ENCODE measurements at regions not wholly inside any gene's neighbourhood (a gene's known extent, or its start where the extent isn't known, plus 50 kb on each side); places are given as distances from the start of the nearest gene placed in this dataset.

GRCh38 chr6:138631566-138631965, 132.3 kb upstream of the NHSL1 start:
- no peaks in the 10 kb centered on the region for H3K4me1 ChIP-seq (ENCODE audit: insufficient read depth, low read length)
- H2BK5ac ChIP-seq (ENCODE audit: insufficient read length, low read length), result no peak overlapping the region
- H3K9ac ChIP-seq (ENCODE audit: extremely low read depth, insufficient read length, low read length), result no peak overlapping the region
- no peaks in the 10 kb centered on the region for H3K27me3 ChIP-seq (ENCODE audit: insufficient read depth, low read length)
- no peak overlapping the region for H3K18ac ChIP-seq (ENCODE audit: insufficient read length, low read depth, low read length)
- H3K23ac ChIP-seq (ENCODE audit: insufficient read length, low read depth, low read length), result no peak overlapping the region
- no peaks in the 10 kb centered on the region for H3K27me3 Mint-ChIP-seq (ENCODE audit: low read depth)
- no peak overlapping the region for H4K5ac ChIP-seq (ENCODE audit: insufficient read length, low read depth, low read length)
- no peaks in the 10 kb centered on the region for H3K9me3 Mint-ChIP-seq
- H3K23me2 ChIP-seq (ENCODE audit: insufficient read length, low read depth, low read length, poor library complexity, severe bottlenecking), result no peaks in the 10 kb centered on the region
- H3K27ac Mint-ChIP-seq, result peak overlapping the region in 1 of 3 experiments; percentile 40; a peak in 2 of 7 replicates
- H3K27ac ChIP-seq (ENCODE audit: insufficient read length, low read depth, low read length), result no peak overlapping the region
- no peaks in the 10 kb centered on the region for H4K20me1 ChIP-seq (ENCODE audit: control insufficient read depth, insufficient read depth, insufficient read length)
- H3K56ac ChIP-seq (ENCODE audit: insufficient read length, low read depth, low read length), result no peak overlapping the region
- no peak overlapping the region for H2AFZ ChIP-seq (ENCODE audit: low read length)
- H3K4me1 Mint-ChIP-seq, result peaks cover 13 to 21% of the 10 kb centered on the region in 2 experiments
- H3K4me2 ChIP-seq (ENCODE audit: insufficient read depth, insufficient read length, low read length), result no peak overlapping the region
- H2BK20ac ChIP-seq (ENCODE audit: low read depth, low read length, poor library complexity, severe bottlenecking), result no peak overlapping the region
- WGBS (ENCODE audit: extremely low coverage, insufficient read length, low lambda C conversion rate), result no CpG with 5 or more reads among the region's 3 CpGs
- no peak overlapping the region for H3T11ph ChIP-seq (ENCODE audit: low read length)
- H3K4ac ChIP-seq (ENCODE audit: low read depth, low read length), result no peak overlapping the region
- no peak overlapping the region for H2BK120ac ChIP-seq (ENCODE audit: low read depth, low read length, poor library complexity, severe bottlenecking)
- H2AK5ac ChIP-seq (ENCODE audit: insufficient read length, low read length), result no peak overlapping the region
- H2BK12ac ChIP-seq (ENCODE audit: insufficient read length, low read depth, low read length), result no peak overlapping the region
- no peaks in the 10 kb centered on the region for H3K9me3 ChIP-seq (ENCODE audit: control insufficient read depth, low read depth, low read length)
- peaks cover 2% of the 10 kb centered on the region; the same call in 1 of the 2 replicates for H3K79me2 ChIP-seq (ENCODE audit: insufficient read depth, low read length)
- DNase-seq, result no peak
- no peak for TF ChIP-seq CTCF (conservative IDR thresholded peaks at IDR 0.05)
- peaks cover 0 to 2% (median 0%) of the 10 kb centered on the region in 3 experiments; a peak in 1 of 7 replicates for H3K36me3 Mint-ChIP-seq (ENCODE audit: insufficient read depth in 1 of 3, low read depth in 3 of 3)
- no peak overlapping the region for H4K8ac ChIP-seq (replicated peaks; ENCODE audit: insufficient read length, low read depth, low read length)
- no peak overlapping the region for H3K14ac ChIP-seq (ENCODE audit: insufficient read depth, low read length)
- H3K79me1 ChIP-seq (ENCODE audit: insufficient read depth, low read depth, low read length, poor library complexity, severe bottlenecking), result peaks cover 4% of the 10 kb centered on the region
- no peak overlapping the region for H4K91ac ChIP-seq (ENCODE audit: insufficient read length, low read depth, low read length)
- no peak overlapping the region for H2BK15ac ChIP-seq (ENCODE audit: low read depth, low read length)
- H3K4me3 Mint-ChIP-seq, result no peak overlapping the region
